B cell (primary cell): ENCODE measurements at regions not wholly inside any gene's neighbourhood (a gene's known extent, or its start where the extent isn't known, plus 50 kb on each side); places are given as distances from the start of the nearest gene placed in this dataset.
"Not testable (repeated sequence)": the region's sequence is repeated elsewhere in the genome, so short reads cannot be mapped to it uniquely, and the experiment has no call there.

Source experiments
- ATAC-seq: fragments of 200-7000 bp; cut with Tn5 transposase; one replicate; pipeline ENCODE4 v1.10.0; 2021; ENCODE audit warnings: low read depth, mild to moderate bottlenecking, moderate number of reproducible peaks, moderate library complexity
- CTCF ChIA-PET: fragments of 350-600 bp; sonication (Branson Sonifier 250); formaldehyde crosslinking; loops from one replicate; lab custom pipeline; 2021; ENCODE audit warnings: antibody characterized with exemption, inconsistent platforms; lab: Charles Lee
- POLR2A ChIA-PET: fragments of 350-600 bp; sonication (Branson Sonifier 250); formaldehyde crosslinking; loops from one replicate; lab custom pipeline; 2021; ENCODE audit warnings: antibody characterized with exemption; lab: Charles Lee
- DNase-seq: peaks from one replicate; pipeline ENCODE4 v3.0.0; 2013
- H2AFZ ChIP-seq: 2 replicates; pipeline ENCODE4 v1.6.1; 2012; ENCODE audit warnings: mild to moderate bottlenecking, low read depth, low read length; ENCODE audit not compliant: insufficient read depth, poor library complexity, severe bottlenecking
- H3K27ac ChIP-seq, 2 donors: 1 replicate in 1 of 2; 2 replicates in 1 of 2; pipeline ENCODE4 v1.5.1; 2012 to 2013; ENCODE audit warnings: low read length in 2 of 2, mild to moderate bottlenecking in 2 of 2, moderate library complexity in 1 of 2
- H3K27me3 ChIP-seq, 4 experiments: fragments of 200-600 bp in 1 of 4; sonication (generic) in 1 of 4; replicated peaks in 1 of 4; 1 replicate in 2 of 4; 2 replicates in 2 of 4; pipeline versions ENCODE4 v1.6.1 to v1.7.0; 2013 to 2016; ENCODE audit warnings: low read length in 3 of 4, mild to moderate bottlenecking in 2 of 4, mixed read lengths in 1 of 4, moderate library complexity in 1 of 4; ENCODE audit not compliant: insufficient read depth in 4 of 4, control insufficient read depth in 3 of 4; ENCODE audit errors: control extremely low read depth in 1 of 4
- H3K36me3 ChIP-seq, 2 experiments: replicated peaks in 1 of 2; 1 replicate in 1 of 2; 2 replicates in 1 of 2; pipeline versions ENCODE4 v1.6.1 to v1.7.1; 2013; ENCODE audit warnings: low read length in 1 of 2; ENCODE audit not compliant: insufficient read depth in 2 of 2, control insufficient read depth in 1 of 2; ENCODE audit errors: control extremely low read depth in 1 of 2, extremely low read depth in 1 of 2
- H3K4me1 ChIP-seq, 2 donors: fragments of 200-600 bp in 1 of 2; sonication (generic) in 1 of 2; 1 replicate in 1 of 2; 2 replicates in 1 of 2; pipeline versions ENCODE4 v1.5.1 to v1.6.1; 2013 to 2017; ENCODE audit warnings: low read length in 2 of 2; ENCODE audit not compliant: control insufficient read depth in 2 of 2, insufficient read depth in 2 of 2
- H3K4me2 ChIP-seq: replicated peaks from 2 replicates; pipeline ENCODE3; 2012; ENCODE audit warnings: mild to moderate bottlenecking, low read depth, low read length; ENCODE audit not compliant: poor library complexity, severe bottlenecking
- H3K4me3 ChIP-seq, 5 experiments: fragments of 200-600 bp in 1 of 5; sonication (generic) in 1 of 5; 1 replicate in 3 of 5; 2 replicates in 2 of 5; pipeline versions ENCODE4 v1.5.1 to v1.7.0; 2011 to 2016; ENCODE audit warnings: low read length in 4 of 5, mild to moderate bottlenecking in 4 of 5, low read depth in 2 of 5, control low read depth in 1 of 5, moderate library complexity in 1 of 5; ENCODE audit not compliant: insufficient read depth in 1 of 5; ENCODE audit errors: control extremely low read depth in 1 of 5, extremely low read depth in 1 of 5
- H3K79me2 ChIP-seq: fragments of 200-600 bp; sonication (generic); one replicate; pipeline ENCODE4 v1.6.0; 2016; ENCODE audit warnings: low read length; ENCODE audit not compliant: control insufficient read depth, insufficient read depth
- H3K9ac ChIP-seq: fragments of 200-600 bp; sonication (generic); 2 replicates; pipeline ENCODE4 v1.6.1; 2017; ENCODE audit warnings: mild to moderate bottlenecking, low read length, moderate library complexity
- H3K9me3 ChIP-seq, 3 donors: one replicate each; pipeline versions ENCODE4 v1.6.1 to v1.7.1; 2013; ENCODE audit warnings: low read length in 2 of 3; ENCODE audit not compliant: control insufficient read depth in 2 of 3, insufficient read depth in 1 of 3; ENCODE audit errors: control extremely low read depth in 1 of 3
- H4K20me1 ChIP-seq: 2 replicates; pipeline ENCODE4 v1.6.0; 2012; ENCODE audit warnings: mild to moderate bottlenecking, low read length; ENCODE audit not compliant: insufficient read depth, control insufficient read depth, poor library complexity, severe bottlenecking
- H3K27ac Mint-ChIP-seq: one replicate; pipeline ENCODE4 v1.8.0; 2021; ENCODE audit warnings: mixed read lengths
- H3K27me3 Mint-ChIP-seq: one replicate; pipeline ENCODE4 v1.8.0; 2021; ENCODE audit warnings: mixed read lengths
- H3K4me1 Mint-ChIP-seq: one replicate; pipeline ENCODE4 v1.8.0; 2021; ENCODE audit warnings: mixed read lengths
- H3K4me3 Mint-ChIP-seq: one replicate; pipeline ENCODE4 v1.8.0; 2021; ENCODE audit warnings: mixed read lengths
- H3K9me3 Mint-ChIP-seq: one replicate; pipeline ENCODE4 v1.8.0; 2022; ENCODE audit warnings: mixed read lengths; ENCODE audit not compliant: insufficient read depth
- WGBS: methylation state at CpG from one replicate; pipeline ENCODE4 v1.1.5; 2013; ENCODE audit warnings: missing lambda C conversion rate; ENCODE audit not compliant: insufficient coverage; 5-methylcytosine and 5-hydroxymethylcytosine counted together
- intact Hi-C: fragments of 100-400 bp; cut with micrococcal nuclease; formaldehyde crosslinking; loops from one replicate; pipeline ENCODE4 v1.10.0; 2022

GRCh38 chr9:41357918-41358404 lies 168.8 kb upstream of the ZNG1F start:
- Mint-ChIP-seq H3K4me3 (peak overlapping the region; percentile 95), H3K27ac (peak overlapping the region; percentile 96)
- H3K4me1 Mint-ChIP-seq, H4K20me1 ChIP-seq, ATAC-seq, H3K4me1 ChIP-seq, H3K9me3 ChIP-seq, H3K27me3 Mint-ChIP-seq, POLR2A ChIA-PET, H3K79me2 ChIP-seq, H3K36me3 ChIP-seq, H3K9me3 Mint-ChIP-seq, CTCF ChIA-PET, H3K27me3 ChIP-seq, H3K27ac ChIP-seq, intact Hi-C loops: not testable (repeated sequence)
- DNase-seq = peak; percentile 46
- WGBS = no CpG with 5 or more reads among the region's 31 CpGs
- Histone ChIP-seq H2AFZ (peak overlapping the region; percentile 77), H3K4me2 (peak overlapping the region; percentile 19), H3K9ac (peak overlapping the region; percentile 74), H3K4me3 (peak overlapping the region in 4 of 5 experiments; percentile 11 to 80 (median 66))

DNA sequence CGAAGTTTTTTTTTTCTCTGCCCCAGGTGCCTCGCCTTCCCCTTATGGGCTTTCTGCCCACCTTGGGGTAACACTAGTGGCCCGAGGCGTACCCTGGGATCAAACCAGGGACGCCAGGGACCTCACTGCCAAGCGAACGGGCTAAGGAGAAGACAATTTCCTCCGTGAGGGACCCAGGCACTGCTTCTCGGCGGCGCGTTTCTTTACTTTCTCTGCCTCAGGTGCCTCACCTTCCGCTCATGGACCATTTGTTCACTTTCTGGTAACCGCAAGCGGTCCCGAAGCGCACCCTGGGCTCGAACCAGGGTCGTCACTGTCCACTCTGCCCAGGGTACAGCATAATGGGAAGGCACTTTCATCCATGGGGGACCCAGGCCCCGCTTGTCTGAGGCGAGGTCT lies 168.2 kb upstream of the ZNG1F start:
- peak overlapping the region; percentile 95 for H3K4me3 Mint-ChIP-seq
- CTCF ChIA-PET = not testable (repeated sequence)
- DNase-seq = peak; percentile 7

GRCh38 chr9:41356588-41357349 lies 167.7 kb upstream of the ZNG1F start:
- peak overlapping the region in 2 of 5 experiments; percentile 20 to 44 for H3K4me3 ChIP-seq
- H3K79me2 ChIP-seq, H3K36me3 ChIP-seq, H3K9ac ChIP-seq, H4K20me1 ChIP-seq, POLR2A ChIA-PET, H3K27me3 ChIP-seq, H3K9me3 Mint-ChIP-seq, H3K4me1 ChIP-seq, H3K27me3 Mint-ChIP-seq, H3K4me2 ChIP-seq, intact Hi-C loops, CTCF ChIA-PET, H2AFZ ChIP-seq, H3K4me1 Mint-ChIP-seq, H3K9me3 ChIP-seq: not testable (repeated sequence)
- DNase-seq (peak; percentile 80), ATAC-seq (peak; percentile 78)
- peak overlapping the region in 1 of 2 donors; percentile 10 for H3K27ac ChIP-seq
- H3K4me3 Mint-ChIP-seq = peak overlapping the region; percentile 95
- H3K27ac Mint-ChIP-seq = peak overlapping the region; percentile 83
- WGBS = no CpG with 5 or more reads among the region's 42 CpGs

More for the DNA sequence above, 168.2 kb upstream of the ZNG1F start:
- H3K9ac ChIP-seq, H3K36me3 ChIP-seq, H3K27me3 ChIP-seq, H3K4me1 ChIP-seq, H2AFZ ChIP-seq, H3K4me3 ChIP-seq, H3K79me2 ChIP-seq, H4K20me1 ChIP-seq, H3K9me3 ChIP-seq, H3K4me1 Mint-ChIP-seq, H3K4me2 ChIP-seq, H3K9me3 Mint-ChIP-seq, H3K27ac ChIP-seq, H3K27me3 Mint-ChIP-seq, POLR2A ChIA-PET, ATAC-seq, intact Hi-C loops: not testable (repeated sequence)
- peak overlapping the region; percentile 79 for H3K27ac Mint-ChIP-seq
- no CpG with 5 or more reads among the region's 21 CpGs for WGBS
